ENCODE measurements at regions not wholly inside any gene's neighbourhood (a gene's known extent, or its start where the extent isn't known, plus 50 kb on each side); places are given as distances from the start of the nearest gene placed in this dataset.

DNA sequence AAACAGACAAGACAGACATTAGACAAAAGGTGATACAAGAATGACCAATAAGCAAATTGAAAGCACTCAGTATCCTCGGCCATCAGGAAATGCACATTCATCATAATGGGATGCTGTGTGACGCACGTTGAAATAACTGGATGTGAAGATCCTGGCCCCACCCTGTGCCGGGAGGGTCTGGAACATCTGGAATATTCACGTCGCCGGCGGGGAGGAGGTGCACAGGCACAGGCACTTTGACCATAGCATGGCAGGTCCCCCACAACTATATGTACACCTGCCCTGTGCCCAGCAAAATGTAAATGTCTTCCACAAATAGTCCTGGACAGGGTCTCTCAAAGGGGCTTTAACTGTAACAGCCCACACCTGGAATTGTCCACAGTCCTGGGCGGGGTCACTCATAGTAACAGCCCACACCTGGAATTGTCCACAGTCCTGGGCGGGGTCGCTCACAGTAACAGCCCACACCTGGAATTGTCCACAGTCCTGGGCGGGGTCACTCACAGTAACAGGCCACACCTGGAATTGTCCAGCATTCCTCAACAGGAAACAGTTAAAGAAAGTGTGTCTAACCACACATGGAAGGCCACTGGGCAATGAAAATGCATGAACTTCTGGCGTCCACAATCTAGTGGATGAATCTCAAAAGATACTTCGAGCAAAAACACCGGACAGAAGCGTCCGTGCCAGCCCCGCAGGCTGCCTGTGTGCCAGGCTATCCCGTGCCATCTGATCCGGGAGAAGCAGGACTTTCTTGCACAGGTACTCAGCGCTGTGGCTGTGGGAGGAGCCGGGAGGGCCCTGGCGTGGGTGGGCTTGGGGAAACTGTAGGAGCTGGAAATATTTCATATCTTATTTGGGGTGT lies 113.4 kb downstream of the RTP5 start:
- H3K9me3 ChIP-seq: no peaks in the 10 kb centered on the region
- TF ChIP-seq, protein P1, sequence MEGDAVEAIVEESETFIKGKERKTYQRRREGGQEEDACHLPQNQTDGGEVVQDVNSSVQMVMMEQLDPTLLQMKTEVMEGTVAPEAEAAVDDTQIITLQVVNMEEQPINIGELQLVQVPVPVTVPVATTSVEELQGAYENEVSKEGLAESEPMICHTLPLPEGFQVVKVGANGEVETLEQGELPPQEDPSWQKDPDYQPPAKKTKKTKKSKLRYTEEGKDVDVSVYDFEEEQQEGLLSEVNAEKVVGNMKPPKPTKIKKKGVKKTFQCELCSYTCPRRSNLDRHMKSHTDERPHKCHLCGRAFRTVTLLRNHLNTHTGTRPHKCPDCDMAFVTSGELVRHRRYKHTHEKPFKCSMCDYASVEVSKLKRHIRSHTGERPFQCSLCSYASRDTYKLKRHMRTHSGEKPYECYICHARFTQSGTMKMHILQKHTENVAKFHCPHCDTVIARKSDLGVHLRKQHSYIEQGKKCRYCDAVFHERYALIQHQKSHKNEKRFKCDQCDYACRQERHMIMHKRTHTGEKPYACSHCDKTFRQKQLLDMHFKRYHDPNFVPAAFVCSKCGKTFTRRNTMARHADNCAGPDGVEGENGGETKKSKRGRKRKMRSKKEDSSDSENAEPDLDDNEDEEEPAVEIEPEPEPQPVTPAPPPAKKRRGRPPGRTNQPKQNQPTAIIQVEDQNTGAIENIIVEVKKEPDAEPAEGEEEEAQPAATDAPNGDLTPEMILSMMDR (IDR thresholded peaks at IDR 0.05; ENCODE audit: insufficient read depth in 1 of 2, low read depth in 1 of 2, low read length in 1 of 2, severe bottlenecking in 1 of 2, unreplicated experiment in 1 of 2): no peak
- H3K27me3 ChIP-seq (replicated peaks; ENCODE audit: control insufficient read depth, insufficient read depth, low read length): no peaks in the 10 kb centered on the region
- H3K27me3 Mint-ChIP-seq (ENCODE audit: insufficient read depth, unreplicated experiment): peaks cover 5% of the 10 kb centered on the region
- ChIA-PET POLR2A (no interaction called here), CTCF (no interaction called here)
- no TSS peak for BruUV-seq (replicated peaks)
- no peaks in the 10 kb centered on the region for H3K4me1 Mint-ChIP-seq (ENCODE audit: low read depth, unreplicated experiment)
- no peaks in the 10 kb centered on the region for H3K4me1 ChIP-seq
- DNase-seq: no peak
- no peaks in the 10 kb centered on the region for H3K36me3 Mint-ChIP-seq (ENCODE audit: insufficient read depth, unreplicated experiment)
- no peak overlapping the region for H3K4me3 ChIP-seq (ENCODE audit: low read depth, low read length)
- no peak overlapping the region for H3K4me3 Mint-ChIP-seq (ENCODE audit: unreplicated experiment)
- no peak overlapping the region for H3K27ac Mint-ChIP-seq (ENCODE audit: unreplicated experiment)
- H3K9me3 Mint-ChIP-seq (ENCODE audit: unreplicated experiment): no peaks in the 10 kb centered on the region
- intact Hi-C loops (cut with micrococcal nuclease; ENCODE audit: unreplicated experiment): no loop called here
- H3K36me3 ChIP-seq (ENCODE audit: control insufficient read depth, insufficient read depth, low read length): no peaks in the 10 kb centered on the region

DNA sequence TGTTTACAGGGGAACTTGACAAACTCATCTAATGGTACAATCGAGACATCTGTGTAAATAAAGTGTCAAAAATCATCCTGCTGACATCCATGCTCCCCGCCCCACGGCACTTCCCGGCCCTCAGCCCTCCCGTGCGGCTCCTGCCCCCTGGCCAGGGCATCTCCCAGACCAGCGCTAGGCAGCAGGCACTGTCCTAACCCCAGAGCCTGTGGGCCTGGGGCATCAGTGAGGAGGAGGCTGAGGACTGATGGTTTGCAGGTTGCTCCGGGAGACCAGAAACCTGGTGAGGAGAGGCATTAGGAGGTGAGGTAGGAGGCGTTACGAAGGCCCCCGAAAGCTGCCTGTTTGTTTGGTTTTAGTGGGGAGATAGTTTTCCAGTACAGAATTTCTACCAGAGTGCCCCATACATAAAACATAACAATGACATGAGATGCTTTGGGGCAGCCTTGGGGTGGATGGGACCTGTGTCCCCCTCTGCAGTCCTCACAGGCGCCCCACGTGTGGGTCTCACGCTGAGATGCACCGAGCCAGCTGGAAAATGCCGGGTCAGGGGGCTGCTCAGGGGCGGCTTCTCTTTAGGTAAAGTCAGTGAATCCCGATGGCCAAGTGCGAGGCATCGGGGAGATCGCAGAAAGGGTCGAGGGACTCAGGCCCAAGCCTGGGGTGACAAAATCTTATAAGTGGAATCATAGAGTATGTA lies 114.2 kb downstream of the RTP5 start:
- no TSS peak for BruUV-seq (replicated peaks)
- Mint-ChIP-seq H3K36me3 (ENCODE audit: insufficient read depth, unreplicated experiment) (no peaks in the 10 kb centered on the region), H3K4me1 (ENCODE audit: low read depth, unreplicated experiment) (no peaks in the 10 kb centered on the region), H3K27me3 (ENCODE audit: insufficient read depth, unreplicated experiment) (peaks cover 5% of the 10 kb centered on the region), H3K27ac (ENCODE audit: unreplicated experiment) (no peak overlapping the region), H3K9me3 (ENCODE audit: unreplicated experiment) (no peaks in the 10 kb centered on the region), H3K4me3 (ENCODE audit: unreplicated experiment) (no peak overlapping the region)
- Histone ChIP-seq H3K36me3 (ENCODE audit: control insufficient read depth, insufficient read depth, low read length) (no peaks in the 10 kb centered on the region), H3K27me3 (replicated peaks; ENCODE audit: control insufficient read depth, insufficient read depth, low read length) (no peaks in the 10 kb centered on the region), H3K4me1 (no peaks in the 10 kb centered on the region), H3K4me3 (ENCODE audit: low read depth, low read length) (no peak overlapping the region), H3K9me3 (no peaks in the 10 kb centered on the region)
- ChIA-PET CTCF (no interaction called here), POLR2A (no interaction called here)
- no peak for DNase-seq
- intact Hi-C loops (cut with micrococcal nuclease; ENCODE audit: unreplicated experiment): no loop called here
- TF ChIP-seq, protein P1 (IDR thresholded peaks at IDR 0.05; ENCODE audit: insufficient read depth in 1 of 2, low read depth in 1 of 2, low read length in 1 of 2, severe bottlenecking in 1 of 2, unreplicated experiment in 1 of 2): no peak

DNA sequence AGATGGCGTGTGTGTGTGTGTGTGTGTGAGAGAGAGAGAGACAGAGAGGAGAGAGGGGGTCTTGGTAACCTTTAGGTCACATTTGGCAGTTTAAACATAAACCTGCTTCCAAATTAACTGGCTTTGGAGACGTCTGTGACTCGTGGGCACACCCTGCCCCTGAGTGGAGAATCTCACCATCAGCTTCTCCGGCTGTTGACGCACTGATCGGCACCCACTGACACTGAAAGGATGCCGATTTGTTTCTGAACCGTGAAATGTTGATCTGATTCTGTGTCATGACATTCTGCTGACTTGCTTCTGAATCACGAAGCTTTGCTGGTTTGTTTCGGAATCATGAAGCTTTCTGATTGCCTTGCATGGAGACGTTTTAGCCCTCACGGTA lies 114.7 kb downstream of the RTP5 start:
- POLR2A ChIA-PET: no interaction called here
- TF ChIP-seq, protein P1 (IDR thresholded peaks at IDR 0.05; ENCODE audit: insufficient read depth in 1 of 2, low read depth in 1 of 2, low read length in 1 of 2, severe bottlenecking in 1 of 2, unreplicated experiment in 1 of 2): no peak
- no peaks in the 10 kb centered on the region for H3K27me3 ChIP-seq (replicated peaks; ENCODE audit: control insufficient read depth, insufficient read depth, low read length)
- Mint-ChIP-seq H3K27ac (ENCODE audit: unreplicated experiment) (no peak overlapping the region), H3K36me3 (ENCODE audit: insufficient read depth, unreplicated experiment) (no peaks in the 10 kb centered on the region), H3K4me1 (ENCODE audit: low read depth, unreplicated experiment) (no peaks in the 10 kb centered on the region), H3K27me3 (ENCODE audit: insufficient read depth, unreplicated experiment) (peaks cover 5% of the 10 kb centered on the region), H3K9me3 (ENCODE audit: unreplicated experiment) (no peaks in the 10 kb centered on the region), H3K4me3 (ENCODE audit: unreplicated experiment) (no peak overlapping the region)
- CTCF ChIA-PET: no interaction called here
- intact Hi-C loops (cut with micrococcal nuclease; ENCODE audit: unreplicated experiment): no loop called here
- BruUV-seq (replicated peaks): no TSS peak
- H3K36me3 ChIP-seq (ENCODE audit: control insufficient read depth, insufficient read depth, low read length): no peaks in the 10 kb centered on the region
- no peaks in the 10 kb centered on the region for H3K9me3 ChIP-seq
- H3K4me3 ChIP-seq (ENCODE audit: low read depth, low read length): no peak overlapping the region
- DNase-seq: no peak
- H3K4me1 ChIP-seq: no peaks in the 10 kb centered on the region
